HG03432 (cell line): ENCODE measurements at regions not wholly inside any gene's neighbourhood (a gene's known extent, or its start where the extent isn't known, plus 50 kb on each side); places are given as distances from the start of the nearest gene placed in this dataset.
"Not testable (repeated sequence)": the region's sequence is repeated elsewhere in the genome, so short reads cannot be mapped to it uniquely, and the experiment has no call there.

Source experiments
- ATAC-seq: cut with Tn5 transposase; IDR thresholded peaks from one replicate; pipeline ENCODE4 v1.9.1; 2021; ENCODE audit warnings: mild to moderate bottlenecking, moderate library complexity; ENCODE audit not compliant: unreplicated experiment

DNA sequence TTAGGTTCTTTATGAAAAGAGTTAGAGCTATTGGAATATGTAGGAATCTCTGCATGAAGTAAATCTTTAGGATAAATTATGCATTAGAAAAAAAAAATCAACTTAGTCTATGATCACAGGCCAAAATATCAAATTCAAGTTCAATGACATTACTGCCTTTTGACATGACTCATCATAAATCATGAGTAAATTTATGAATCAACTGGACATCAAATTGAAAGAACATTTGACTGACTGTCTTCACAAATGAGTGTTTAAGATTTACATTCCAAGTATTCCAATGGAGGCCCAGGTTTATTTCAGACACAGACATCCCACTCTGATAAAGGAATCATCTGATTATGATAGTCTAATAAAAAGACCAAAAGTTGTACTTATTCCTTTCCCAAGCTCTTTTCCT, 192.8 kb upstream of the TTC14 start:
- ATAC-seq, result no peak

DNA sequence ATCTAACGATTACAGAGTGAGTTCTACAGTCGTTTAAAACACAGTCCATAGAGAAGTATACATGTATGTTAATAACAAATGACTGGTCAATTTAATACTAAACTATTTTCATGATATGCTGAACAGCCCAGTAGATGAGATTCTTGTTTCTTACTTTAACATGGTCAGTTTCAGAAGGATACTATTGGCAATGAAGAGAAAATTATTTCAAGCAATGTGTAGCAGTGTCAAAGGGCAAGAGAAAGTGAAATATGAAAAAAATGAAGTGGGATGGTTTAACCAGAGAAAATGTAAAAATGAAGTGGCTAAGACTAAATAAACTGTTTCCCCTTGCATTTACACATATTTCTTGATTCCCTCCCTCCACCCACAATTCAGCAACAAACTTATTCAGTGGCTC, 192.1 kb upstream of the TTC14 start:
- no peak for ATAC-seq

DNA sequence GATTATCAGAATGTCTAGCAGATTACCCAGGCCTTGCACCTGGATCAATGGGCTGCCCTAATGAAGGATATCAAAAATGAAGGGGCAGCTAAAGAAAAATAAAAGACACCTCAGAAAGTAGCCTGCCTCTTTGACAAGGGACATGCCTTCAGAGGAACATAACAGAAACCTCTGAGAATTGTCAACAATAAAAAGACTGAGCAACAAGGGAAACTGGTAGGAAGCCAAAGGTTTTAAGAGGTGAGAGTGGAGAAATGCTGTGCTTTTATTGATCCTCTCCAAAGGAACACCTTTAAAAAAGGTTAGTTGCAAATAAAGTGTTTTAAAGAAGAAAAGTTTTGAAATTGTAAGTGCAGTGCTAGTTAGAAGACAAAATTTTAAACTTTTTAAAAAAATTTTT, 187.8 kb upstream of the TTC14 start:
- ATAC-seq, result no peak

DNA sequence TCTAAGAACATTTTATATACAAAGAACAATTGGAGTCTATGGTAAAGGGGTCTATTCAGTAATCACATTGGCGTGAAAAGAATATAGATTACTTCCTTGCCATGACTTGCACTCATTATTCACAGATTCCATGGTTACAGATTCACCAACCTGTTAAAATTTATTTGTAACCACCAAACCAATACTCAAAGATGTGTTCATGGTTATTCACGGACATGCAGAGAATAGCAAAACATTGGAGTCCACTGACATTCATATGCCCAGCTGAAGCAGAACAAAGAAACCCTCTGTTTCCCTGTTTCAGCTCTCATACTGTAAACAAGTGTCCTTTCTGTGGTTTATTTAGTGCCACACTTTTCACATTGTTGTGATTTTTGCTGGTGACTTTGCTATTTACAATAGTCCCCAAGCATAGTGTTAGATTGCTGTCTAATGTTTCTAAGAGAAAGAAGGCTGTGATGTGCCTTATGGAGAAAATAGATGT, 185.8 kb upstream of the TTC14 start:
- no peak for ATAC-seq

DNA sequence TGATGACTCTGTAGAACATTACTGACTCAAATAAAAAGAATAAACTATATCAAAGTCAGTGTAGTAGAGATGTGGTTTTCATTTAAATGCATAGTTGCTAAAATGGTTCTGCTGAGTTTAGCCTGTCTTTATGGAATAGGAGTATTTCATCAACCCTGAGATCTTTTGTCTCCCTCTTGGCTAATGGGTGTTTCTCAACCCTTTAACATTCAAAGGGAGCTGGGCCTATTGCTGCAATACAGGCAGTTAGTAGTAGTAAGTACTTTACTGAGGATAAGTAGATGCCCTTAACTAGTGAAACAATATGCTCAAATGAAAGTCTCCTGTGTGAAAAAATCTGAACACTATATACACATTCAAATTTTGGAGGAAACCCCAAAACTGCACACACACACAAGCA, 184.7 kb upstream of the TTC14 start:
- no peak for ATAC-seq

DNA sequence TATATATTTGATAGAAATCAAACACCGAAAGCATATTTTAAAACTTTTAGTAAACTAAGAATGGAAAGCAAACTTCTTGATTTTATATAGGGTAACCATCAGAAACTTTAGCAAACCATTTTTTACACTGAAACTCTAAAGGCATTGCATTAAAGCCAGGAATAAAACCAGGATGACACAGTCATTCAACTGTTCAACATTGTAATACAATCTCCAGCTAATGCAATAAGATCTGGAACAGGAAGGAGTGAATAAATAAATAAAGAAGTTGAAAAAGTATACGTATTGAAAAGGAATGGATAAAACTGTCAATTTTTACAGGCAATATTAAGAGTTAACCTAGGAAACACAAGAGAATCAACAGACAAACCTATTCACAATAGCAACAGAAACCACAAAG, 181.9 kb upstream of the TTC14 start:
- no peak for ATAC-seq

DNA sequence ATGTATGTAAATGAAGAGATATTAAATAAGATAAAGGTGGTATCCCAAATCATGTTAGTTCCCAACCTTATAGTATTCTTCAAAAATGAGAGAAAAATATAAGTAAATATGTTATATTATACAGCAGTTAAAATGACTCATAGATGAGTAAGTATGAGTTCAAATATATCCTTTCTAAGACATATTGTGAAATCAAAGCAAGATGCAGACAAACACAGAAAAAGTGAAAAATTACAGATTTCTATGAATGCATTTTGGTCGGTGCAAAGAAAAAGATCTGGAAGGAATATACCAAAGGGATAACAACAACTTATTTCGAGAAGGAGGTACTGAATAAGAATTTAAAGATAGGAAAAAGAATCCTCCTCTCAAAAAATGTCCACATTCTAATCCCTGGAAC, 181.2 kb upstream of the TTC14 start:
- ATAC-seq, result no peak

DNA sequence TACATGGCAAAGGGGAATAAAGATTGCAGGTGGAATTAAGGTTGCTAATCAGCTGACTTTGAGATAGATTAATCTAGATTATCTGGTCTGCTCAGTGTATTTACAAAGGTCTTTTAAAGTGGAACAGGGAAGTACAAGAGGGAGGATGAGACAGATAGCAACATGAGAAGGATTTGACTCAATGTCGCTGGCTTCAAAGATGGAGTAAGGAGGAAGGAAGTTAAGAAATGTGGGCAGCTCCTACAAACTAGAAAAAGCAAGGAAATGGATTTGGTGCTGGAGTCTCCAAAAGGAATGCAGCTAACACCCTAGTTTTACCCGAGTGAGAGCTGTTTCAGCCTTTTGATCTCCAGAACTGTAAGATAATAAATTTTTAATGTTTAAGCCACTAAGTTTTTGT, 180.7 kb upstream of the TTC14 start:
- ATAC-seq, result no peak

DNA sequence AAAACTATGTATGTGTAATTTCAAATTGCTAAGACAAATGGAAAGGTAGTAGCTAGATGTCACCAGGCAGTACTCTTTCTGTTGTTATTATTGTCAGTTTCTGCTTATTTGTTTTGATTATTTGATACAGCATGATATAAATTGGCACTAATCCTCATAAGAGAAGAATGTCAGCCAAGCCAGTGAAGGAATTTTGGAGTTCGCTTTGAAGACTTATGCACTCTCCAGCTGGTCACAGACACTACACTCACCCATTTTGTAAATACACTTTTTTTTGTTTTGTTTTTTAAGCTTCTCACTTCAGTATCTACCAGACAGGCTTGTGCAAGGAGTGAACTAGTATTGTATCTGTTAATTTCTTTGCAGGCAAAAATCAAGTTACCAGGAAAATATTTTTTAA, 180.2 kb upstream of the TTC14 start:
- ATAC-seq, result no peak

DNA sequence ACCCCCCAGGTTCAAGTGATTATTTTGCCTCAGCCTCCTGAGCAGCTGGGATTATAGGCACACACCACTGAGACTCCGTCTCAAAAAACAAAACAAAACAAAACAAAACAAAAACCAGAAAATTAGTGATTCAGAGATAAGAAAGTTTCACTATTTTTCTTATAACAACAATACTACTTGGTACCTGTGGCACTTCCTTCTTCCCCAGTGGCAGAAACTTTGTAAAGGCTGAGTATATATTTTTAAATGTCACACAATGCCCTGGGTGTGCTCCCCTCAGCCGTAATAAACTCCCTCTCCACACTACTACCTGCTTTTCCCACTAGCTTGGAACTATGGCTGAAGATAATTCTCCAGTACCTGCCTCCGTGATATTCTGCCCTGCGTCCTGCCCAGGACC, 177.7 kb upstream of the TTC14 start:
- ATAC-seq, result peak; percentile 49

DNA sequence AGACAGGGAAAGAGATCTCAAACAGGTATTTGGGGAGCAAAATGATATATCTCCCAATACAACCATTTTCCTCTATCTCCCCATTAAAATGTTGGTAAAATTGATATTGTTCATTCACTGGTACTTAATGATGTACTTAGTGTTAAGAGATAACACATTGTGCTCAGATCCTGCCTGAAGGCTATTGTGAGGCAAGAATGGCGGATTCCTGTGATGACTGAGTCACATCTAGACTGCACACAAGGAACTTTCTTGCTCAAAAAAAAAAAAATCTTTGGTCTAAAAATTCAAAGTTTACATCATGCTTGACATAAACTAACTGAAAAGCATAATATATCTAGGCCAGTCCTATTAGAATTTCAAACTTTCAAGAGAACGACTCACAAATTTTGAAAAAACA, 171.1 kb upstream of the TTC14 start:
- ATAC-seq, result no peak

DNA sequence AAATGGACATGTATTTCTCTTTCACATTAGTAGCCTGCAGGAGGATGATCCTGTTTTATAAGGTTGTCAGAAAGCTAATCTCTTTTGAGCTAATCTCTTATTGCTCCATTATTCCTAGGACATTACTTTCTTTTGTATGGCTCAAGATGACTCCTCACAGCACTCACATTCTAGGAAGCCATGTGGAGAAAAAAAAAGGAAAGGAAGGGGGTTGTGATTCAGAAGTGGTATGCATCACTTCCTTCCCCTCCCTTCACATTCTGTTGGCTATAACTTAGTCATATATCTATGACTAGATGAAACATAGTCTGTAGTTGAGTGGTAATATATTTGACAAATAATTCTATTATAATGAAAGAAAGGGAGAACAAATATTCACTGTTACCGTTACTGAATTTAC, 168.8 kb upstream of the TTC14 start:
- ATAC-seq, result no peak

DNA sequence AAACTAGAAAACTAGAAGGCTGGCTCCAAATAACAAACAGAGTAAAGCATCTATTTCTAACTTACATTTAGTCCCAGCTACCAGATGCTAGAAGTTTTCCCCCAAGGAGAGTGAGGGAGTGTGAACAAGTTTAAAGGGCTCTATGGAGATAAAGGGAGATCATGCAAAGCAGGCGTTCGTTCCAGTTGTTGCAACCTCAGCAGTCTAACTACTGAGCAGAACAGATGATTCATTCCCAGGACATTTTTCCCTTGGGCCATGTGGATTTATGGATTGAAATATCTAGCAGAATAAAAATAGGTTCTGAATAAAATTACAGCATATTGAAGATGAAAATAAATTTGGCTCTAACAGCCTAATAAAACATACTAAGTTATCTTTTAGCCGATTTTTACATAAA, 154.8 kb upstream of the TTC14 start:
- ATAC-seq, result no peak

DNA sequence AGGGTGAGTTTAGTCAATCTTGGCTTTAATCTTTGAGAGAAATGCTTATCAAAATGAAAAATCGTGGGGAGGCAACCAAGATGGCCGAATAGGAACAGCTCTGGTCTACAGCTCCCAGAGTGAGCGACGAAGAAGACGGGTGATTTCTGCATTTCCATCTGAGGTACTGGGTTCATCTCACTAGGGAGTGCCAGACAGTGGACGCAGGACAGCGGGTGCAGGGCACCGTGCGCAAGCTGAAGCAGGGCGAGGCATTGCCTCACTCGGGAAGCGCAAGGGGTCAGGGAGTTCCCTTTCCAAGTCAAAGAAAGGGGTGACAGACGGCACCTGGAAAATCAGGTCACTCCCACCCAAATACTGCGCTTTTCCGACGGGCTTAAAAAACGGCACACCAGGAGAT, 153.6 kb upstream of the TTC14 start:
- not testable (repeated sequence) for ATAC-seq

DNA sequence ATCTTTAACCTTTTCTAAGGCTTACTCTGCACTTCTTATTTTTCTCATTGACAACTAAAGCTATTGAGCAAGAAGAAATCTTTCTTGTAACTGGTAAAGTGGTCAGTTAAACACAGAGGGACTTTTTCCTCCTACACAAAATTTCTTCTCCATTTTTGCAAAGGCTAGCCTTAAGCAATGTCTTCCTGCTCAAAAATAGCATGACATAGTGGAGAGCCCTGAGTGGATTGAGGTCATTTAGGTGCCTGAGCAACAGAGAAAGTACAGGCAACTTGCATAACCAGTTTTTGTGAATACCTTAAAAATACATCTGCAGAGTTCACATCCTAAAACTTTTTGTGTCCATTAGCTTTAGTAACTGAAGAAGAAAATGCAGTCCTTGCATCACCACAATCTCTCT, 144.7 kb upstream of the TTC14 start:
- no peak for ATAC-seq

DNA sequence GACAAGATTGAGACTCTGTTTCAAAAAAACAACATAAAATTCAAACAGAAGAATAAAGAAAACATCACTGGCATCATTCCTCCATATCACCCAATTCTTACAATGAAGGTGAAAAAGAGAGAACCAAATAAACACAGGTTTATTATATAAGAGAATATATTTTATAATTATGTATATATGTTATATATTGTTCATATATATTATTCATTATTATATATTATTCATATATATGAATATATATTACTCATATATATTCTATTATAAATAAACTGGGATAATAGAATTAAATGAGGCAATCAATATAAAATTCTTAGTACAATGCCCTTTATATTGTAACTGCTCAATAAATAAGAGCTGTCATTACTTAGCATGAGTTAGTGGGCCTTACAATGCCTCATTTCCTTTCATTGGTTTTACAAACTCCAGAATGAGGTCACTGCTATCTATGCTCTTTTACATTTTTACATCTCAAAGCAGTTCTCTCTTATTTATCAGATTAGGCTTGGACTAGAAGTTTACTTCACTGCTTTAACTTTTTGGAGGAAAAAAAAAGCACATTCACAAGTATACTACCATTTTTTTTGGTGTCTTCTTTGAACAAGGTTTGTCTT, 135.5 kb upstream of the TTC14 start:
- ATAC-seq, result no peak

DNA sequence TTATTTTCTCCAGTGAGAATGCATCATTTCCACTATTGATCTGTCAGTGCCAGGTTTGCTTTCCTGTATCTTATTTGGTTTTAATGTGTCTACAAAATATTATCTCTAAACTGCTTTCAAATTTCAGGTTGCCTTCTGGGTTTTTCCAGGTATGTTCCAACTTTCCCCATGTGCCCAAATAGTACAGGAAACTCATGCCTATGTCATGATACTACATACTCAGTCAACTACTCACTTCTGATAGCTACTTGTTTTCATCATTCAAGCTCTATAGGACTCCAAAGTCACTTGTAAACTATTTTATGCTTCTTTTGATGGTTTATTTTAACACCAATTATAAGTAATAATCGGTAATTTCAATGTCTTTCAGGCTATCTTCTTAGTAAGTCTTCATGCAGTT, 134.8 kb upstream of the TTC14 start:
- no peak for ATAC-seq

DNA sequence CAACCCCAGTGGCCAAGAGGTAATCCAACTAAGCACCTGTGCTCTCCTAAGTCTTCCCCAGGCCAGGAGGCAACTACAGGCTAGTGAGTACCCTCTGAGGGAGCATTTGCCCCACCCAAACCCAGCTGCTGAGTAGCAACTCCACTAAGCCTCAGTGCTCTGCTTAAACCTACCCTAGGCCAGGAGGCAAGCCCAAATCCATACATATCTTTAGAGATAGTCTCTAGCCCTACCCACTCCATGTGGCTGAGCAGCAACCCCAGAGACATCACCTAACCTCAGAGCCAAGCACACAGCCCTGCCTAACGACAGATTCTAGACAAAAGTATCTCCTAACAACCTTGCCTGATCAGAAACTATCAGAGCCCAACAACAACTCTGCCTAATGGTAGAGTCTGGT, 132.8 kb upstream of the TTC14 start:
- no peak for ATAC-seq

DNA sequence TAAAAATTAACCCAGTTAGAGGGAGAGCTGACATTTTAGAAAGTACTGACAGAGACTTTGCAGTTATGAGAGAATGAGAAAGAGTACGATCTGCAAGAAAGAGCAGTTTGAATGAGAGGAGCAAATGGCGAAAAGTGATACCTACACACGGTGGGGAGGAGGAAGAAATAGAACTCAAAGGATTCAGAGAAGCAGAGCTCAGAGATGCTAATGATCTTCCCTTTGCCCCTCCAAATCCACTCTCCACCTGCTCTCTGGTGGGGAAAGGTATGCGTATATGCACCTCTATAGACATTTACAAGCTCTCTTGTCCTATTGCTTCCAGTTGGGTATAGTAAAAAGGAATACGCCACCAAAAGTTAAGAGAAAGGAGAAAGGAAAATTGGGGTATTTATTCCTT, 123.3 kb upstream of the TTC14 start:
- no peak for ATAC-seq

DNA sequence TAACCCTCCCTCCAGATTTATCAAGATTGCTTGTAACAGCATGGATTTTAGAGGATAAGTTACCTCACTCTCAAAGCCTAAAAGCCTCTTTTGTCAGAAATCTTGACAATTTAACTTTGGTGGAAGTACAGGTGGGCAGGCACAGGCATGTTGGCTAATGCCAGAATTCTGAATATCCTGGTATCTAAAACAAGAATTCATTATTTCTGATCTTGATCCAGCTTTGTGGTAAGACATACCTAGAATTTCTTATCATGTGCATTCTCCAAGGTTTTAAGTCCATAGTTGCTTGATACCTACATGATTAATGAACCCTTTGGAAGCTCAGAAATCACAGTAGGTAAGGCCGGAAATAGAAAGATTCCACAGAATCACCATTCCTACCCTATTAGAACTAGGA, 109.9 kb upstream of the TTC14 start:
- no peak for ATAC-seq

DNA sequence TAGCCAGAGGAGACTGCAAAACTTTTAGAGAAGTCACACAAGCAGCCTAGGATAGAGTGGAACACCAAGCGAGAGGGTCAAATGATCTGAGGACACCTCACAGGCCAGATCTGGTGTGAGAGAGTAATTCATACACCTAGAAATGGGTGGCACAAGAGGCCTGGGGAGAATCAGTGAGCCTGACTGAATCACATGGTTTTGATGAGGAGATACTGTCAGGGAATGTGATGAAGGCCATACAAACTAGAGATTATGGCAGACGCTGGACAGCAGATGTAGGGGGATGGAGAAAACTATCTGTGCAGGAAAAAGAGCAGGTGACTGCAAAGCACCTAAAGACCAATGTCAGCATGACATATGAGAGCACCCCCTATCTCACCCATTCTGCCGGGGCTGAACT, 105.0 kb upstream of the TTC14 start:
- no peak for ATAC-seq

DNA sequence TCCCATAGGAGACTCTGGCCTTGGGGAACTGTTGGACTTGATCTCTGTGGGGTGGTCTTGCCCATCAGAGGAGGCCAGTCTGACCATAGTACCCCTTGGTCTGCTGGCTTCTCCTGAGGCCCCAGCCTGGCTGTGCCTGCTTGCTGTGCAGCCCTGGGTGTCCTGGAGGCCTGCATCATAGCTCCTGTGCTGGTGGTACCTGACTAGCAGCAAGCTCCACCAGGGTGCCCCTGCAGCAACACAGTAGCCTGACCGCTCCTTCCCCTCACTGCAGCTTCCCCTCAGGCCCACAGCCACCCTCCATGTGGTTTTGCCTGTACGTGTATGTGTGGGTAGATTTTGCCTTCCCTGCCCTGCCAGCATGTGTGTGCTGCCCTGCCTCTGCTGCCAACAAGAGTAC, 85.6 kb upstream of the TTC14 start:
- ATAC-seq, result no peak

DNA sequence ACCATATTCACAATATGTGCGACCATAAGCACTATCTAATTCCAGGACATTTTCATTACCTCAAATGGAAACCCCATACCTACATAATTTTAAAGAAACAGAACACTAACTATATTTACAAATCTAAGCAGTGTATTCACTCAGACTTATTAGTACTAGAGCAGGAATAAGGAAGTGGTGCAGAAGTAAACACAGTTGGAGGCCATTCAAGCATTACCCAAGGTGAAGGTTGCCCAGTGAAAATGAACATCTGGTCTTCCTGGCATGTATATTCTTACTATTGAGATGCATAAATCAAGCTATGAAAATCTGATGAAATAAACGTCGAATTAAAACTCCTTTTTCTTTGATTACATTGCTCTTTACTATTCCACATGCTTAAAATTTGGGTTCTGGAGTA, 78.9 kb upstream of the TTC14 start:
- ATAC-seq, result no peak

DNA sequence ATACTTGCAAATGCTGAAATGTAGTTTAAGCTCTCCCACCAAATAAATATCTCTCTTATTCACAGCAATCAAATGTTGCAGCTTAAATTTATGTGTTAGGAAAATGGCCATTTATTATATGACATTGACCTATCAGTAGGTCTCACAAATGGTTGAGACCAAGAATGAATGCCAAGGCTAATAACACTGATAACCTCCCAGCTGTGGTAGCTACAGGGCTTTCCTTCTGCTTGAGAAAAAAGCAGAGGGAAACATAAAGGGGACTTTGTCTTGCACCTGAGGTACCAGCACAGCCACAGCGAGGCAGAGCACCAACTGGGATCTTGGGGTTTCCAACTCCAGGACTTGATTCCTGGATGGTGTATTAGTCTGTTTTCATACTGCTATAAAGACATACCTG, 73.1 kb upstream of the TTC14 start:
- ATAC-seq, result no peak
